C4-2B (cell line): ENCODE measurements at regions not wholly inside any gene's neighbourhood (a gene's known extent, or its start where the extent isn't known, plus 50 kb on each side); places are given as distances from the start of the nearest gene placed in this dataset.

Experiments
- H3K27ac ChIP-seq: fragments of 450-650 bp; 2 replicates; pipeline ENCODE4 v1.5.1; 2017
- ZFX ChIP-seq: fragments of 450-650 bp; IDR thresholded peaks from 2 replicates; pipeline ENCODE4 v1.6.1; 2017
- TF ChIP-seq, protein P1 (sequence below): fragments of 450-650 bp; conservative IDR thresholded peaks from 2 replicates; pipeline ENCODE4 v1.5.1; 2017; ENCODE audit warnings: mild to moderate bottlenecking

DNA sequence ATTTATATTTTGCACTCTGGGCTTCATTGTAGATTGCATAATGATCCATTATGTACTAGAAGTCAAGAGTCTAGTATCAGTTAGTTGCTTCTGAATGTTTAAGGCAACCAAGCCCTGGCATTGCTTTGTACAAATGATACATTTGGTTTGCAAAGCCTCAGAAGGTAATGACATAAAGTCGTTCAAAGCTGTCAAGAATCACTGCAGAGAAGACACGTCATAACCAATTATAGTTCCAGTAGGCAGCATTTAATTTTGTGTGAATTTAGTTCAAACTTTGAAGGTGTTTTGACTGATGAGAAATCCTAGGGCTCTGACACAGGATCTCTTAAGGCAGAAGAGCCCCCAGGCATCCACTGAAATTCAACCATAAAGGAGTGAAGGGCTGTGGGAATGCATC is 163.0 kb upstream of the KRR1 start:
- TF ChIP-seq ZFX = no peak
- TF ChIP-seq, protein P1, sequence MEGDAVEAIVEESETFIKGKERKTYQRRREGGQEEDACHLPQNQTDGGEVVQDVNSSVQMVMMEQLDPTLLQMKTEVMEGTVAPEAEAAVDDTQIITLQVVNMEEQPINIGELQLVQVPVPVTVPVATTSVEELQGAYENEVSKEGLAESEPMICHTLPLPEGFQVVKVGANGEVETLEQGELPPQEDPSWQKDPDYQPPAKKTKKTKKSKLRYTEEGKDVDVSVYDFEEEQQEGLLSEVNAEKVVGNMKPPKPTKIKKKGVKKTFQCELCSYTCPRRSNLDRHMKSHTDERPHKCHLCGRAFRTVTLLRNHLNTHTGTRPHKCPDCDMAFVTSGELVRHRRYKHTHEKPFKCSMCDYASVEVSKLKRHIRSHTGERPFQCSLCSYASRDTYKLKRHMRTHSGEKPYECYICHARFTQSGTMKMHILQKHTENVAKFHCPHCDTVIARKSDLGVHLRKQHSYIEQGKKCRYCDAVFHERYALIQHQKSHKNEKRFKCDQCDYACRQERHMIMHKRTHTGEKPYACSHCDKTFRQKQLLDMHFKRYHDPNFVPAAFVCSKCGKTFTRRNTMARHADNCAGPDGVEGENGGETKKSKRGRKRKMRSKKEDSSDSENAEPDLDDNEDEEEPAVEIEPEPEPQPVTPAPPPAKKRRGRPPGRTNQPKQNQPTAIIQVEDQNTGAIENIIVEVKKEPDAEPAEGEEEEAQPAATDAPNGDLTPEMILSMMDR = no peak
- no peak overlapping the region for H3K27ac ChIP-seq

- TF ChIP-seq, protein P1 = no peak
- H3K27ac ChIP-seq = no peak overlapping the region
Observed at GRCh38 chr12:75672200-75672599, 160.8 kb upstream of the KRR1 start.

DNA sequence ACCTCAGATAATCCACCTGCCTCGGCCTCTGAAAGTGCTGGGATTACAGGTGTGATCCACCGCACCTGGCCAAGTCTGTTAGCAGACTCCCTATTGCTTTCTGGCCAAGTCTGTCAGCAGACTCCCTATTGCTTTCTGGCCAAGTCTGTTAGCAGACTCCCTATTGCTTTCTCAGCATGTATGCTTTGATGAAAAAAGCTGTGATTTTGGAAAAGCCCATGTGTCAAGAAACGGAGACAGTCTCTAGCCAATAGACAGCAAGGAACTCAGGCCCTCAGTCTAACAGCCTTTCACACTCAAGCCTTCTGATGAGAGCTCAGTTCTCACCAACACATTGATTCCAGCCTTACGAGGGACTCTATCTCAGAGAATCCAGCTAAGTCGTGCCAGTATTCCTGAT is 158.8 kb upstream of the KRR1 start:
- TF ChIP-seq, protein P1 = no peak
- TF ChIP-seq ZFX = no peak
- H3K27ac ChIP-seq = no peak overlapping the region

DNA sequence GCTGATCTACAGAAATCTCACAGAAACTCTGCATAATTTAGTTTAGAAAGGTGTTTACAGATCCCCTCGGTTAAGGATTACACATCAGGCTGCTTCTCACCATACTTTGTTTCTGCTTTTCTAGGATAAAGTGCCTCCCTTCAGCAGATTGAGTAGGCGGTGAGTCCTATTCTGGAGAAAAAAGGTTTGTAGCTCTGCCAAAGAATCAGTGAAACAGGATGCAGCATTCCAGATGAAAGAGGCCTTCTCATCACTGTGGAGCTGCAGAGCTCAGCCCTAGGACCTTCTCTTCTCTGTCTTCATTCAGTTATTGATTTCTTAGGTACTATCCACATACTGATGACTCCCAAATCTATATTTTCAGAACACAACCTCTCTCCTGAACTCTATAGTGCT is 155.5 kb upstream of the KRR1 start:
- H3K27ac ChIP-seq = no peak overlapping the region
- TF ChIP-seq ZFX = no peak
- TF ChIP-seq, protein P1 = no peak

DNA sequence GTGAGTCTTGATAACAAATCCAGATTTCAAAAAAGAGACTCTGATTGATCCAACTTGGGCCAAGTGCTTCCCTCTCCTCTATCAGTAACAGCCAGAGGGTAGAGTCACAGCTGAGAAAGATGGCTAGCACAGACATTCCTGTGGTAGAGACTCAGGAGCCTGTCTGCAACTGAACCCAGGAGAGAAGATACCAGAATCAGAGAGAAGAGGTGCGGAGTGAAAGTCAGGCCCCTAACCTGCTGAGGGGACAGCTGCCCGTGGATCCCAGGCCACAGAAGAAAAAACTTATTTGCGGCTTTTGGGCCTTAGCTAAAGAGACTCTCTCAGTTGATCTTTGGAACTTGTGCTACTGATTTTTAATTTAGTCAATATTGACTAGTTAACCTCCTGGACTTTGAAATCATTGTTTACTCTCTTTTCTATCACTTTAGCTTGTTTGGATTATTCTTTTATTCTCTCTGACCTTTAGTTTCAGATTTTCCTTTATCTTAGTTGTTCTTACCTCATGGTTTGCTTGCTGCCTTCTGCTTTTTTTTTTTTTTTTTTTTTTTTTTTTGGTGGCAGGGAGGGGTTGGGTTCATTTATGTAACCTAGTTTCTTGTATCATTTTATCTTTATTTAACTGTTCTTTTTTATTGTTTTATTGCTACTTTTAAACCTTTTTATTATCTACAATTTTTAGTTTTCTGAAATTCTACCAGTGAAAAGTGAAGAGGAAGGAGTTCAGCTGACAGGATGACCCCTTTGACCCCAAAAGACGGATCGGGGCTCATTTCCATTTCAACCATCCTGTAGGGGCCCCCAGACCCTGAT is 154.9 kb upstream of the KRR1 start:
- H3K27ac ChIP-seq = no peak overlapping the region
- TF ChIP-seq, protein P1 = no peak
- no peak for TF ChIP-seq ZFX

GRCh38 chr12:75665216-75665615 is 153.8 kb upstream of the KRR1 start:
- TF ChIP-seq, protein P1 = no peak
- TF ChIP-seq ZFX = no peak
- H3K27ac ChIP-seq = no peak overlapping the region

GRCh38 chr12:75662511-75663159 is 151.2 kb upstream of the KRR1 start:
- no peak overlapping the region for H3K27ac ChIP-seq
- TF ChIP-seq, protein P1 = no peak
- TF ChIP-seq ZFX = no peak
